SK-MEL-5 (cell line): ENCODE measurements at regions not wholly inside any gene's neighbourhood (a gene's known extent, or its start where the extent isn't known, plus 50 kb on each side); places are given as distances from the start of the nearest gene placed in this dataset.

Source experiments
- DNase-seq: peaks from one replicate; pipeline ENCODE4 v3.0.0-alpha.2; 2016; ENCODE audit warnings: low read depth, low spot score
- in situ Hi-C: cut with HindIII; loops from 2 replicates; pipeline ENCODE4 v1.10.0; 2016; ENCODE audit warnings: low sequenced_read_pairs, high pct_unique_total_duplicates, low pct_unique_long_range_greater_than_20kb

DNA sequence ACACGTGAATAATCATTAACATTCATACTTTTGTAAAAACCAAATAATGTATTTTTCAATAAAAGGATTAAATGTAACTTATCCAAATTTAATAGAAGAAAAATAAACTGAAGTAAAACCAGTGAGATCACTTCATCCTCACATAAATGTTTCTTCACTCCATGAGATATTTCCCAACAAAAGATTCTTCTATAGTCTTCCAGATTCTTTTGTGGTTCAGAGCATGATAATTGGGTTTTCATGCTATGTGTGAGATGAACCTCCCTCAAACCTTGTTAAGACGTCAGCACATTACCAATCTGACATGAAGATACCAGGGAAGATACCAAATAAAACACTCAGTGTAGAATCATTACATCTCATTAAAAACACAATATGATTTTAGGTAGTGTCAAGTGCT is 62.9 kb upstream of the OXGR1 start:
- in situ Hi-C loops: no loop called here
- DNase-seq: no peak

GRCh38 chr13:97058391-97058790 is 64.1 kb upstream of the OXGR1 start:
- no peak for DNase-seq
- in situ Hi-C loops: no loop called here

DNA sequence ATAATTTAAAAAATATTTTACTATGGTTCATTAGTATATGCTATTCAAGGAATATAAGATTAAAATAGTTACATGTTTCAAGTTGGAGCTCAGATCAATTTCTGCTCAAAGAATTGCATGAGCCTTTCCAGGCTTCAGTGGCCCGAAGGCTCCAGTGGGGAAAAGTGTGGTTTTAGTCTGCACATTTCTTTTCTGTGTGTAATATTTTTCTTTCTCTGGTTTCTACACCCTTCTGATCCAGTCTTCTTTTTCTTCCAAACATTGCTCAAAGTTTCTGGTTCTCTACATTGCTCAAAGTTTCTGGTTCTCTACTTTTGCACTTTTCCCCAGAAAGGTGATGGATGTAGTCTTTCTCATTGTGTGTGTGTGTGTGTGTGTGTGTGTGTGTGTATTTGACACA is 64.7 kb upstream of the OXGR1 start:
- in situ Hi-C loops: no loop called here
- no peak for DNase-seq

DNA sequence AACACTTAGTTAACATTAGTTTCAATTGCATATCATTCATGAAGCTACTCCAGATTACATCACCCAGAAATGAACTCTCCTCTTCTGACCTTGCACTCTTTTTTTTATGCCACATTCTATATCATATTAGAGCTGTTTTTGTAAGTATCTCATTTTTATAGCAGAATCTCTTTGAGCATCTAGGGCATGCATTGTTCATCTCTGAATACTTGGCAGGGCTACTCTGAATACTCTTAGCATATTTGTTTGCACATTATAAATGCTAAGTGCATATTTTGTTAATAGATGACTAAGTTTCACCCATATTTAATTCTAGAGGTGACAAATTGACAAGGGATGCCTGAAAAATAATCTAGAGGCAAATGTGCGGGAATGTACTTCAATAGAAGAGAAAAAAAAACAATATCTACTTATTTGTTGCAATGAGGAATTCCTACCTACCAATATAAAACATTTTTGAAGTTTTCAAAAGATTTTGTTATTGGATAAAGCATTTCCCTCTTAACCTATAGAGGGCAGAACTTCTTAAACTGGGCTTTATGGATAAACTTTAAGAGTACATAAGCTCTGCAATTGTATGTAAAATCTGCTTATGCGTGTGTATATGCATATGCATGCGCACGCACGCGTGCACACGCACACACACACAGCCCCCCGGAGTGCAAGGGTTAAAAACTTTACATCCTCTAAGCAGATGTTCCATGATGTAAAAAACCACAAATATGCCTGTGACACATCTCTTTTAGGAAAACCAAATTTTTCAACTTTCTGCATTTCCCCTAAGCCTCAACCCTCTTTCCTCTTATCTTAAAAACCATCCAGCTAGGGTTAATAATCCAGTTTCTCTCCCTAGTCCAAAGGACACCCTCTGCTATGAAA is 73.0 kb upstream of the OXGR1 start:
- no peak for DNase-seq
- in situ Hi-C loops: no loop called here

GRCh38 chr13:97068151-97068550 is 73.9 kb upstream of the OXGR1 start:
- no peak for DNase-seq
- in situ Hi-C loops: no loop called here

GRCh38 chr13:97069050-97069815 is 75.0 kb upstream of the OXGR1 start:
- DNase-seq: no peak
- in situ Hi-C loops: no loop called here

- DNase-seq: no peak
- in situ Hi-C loops: no loop called here
Measured at GRCh38 chr13:97072297-97072696, 78.0 kb upstream of the OXGR1 start.

GRCh38 chr13:97074618-97075017 is 80.3 kb upstream of the OXGR1 start:
- in situ Hi-C loops: no loop called here
- DNase-seq: no peak

DNA sequence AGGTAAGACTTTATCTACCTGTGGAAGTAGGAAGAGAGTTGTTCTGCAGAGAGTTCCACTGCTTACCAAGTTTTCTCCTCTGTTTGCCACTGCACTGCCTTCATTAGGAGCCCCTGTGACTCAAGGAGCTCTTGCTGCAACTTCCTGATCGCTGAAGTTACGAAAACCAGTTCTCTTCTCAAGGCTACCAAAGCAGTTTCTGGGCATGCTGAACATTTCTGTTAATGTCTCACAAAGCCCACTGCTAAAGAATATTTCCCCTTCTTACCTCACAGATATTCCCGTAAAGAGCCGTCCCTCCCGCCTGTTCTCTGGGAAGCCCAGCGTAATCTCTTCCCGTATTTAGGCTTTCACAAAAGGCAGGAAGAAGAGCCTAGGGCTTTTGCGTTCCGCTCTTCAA is 82.6 kb upstream of the OXGR1 start:
- in situ Hi-C loops: no loop called here
- no peak for DNase-seq

DNA sequence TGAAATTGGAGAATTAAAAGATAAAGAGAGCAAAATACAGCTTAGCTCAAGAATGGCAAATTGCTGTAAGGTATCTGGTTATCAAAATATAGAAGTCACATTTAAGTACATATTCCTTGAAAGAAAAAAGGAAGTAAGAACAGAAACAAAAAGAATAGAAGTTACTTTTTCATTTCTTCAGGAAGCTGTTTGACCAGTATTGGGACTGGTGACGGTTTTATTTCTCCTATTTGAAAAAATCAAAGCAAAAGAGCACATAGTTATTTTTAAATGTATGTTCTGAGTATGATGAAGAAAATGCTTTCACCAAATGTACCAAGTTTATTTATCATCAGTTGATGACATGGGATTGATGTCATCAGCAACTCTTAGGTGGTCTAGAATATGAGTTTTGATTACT is 83.1 kb upstream of the OXGR1 start:
- in situ Hi-C loops: no loop called here
- no peak for DNase-seq

DNA sequence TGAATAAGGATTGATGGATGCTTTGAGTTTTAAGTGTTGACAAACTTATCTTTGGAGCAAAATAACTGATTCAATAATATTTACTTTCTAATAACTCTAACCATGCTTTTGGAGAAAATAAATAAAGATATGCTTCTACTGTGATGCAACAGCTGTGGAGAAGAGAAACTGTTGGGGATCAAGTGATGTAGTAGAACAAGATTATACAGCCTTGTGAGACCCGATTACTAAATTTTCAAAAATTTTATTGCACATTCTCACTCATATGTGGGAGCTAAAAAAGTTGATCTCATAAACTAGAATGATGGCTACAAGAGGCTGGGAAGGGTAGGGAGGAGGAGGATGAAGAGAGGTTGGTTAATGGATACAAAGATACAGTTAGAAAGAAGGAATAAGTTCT is 85.5 kb upstream of the OXGR1 start:
- in situ Hi-C loops: no loop called here
- DNase-seq: no peak

GRCh38 chr13:97082461-97083207 is 88.4 kb upstream of the OXGR1 start:
- DNase-seq: no peak
- in situ Hi-C loops: no loop called here

DNA sequence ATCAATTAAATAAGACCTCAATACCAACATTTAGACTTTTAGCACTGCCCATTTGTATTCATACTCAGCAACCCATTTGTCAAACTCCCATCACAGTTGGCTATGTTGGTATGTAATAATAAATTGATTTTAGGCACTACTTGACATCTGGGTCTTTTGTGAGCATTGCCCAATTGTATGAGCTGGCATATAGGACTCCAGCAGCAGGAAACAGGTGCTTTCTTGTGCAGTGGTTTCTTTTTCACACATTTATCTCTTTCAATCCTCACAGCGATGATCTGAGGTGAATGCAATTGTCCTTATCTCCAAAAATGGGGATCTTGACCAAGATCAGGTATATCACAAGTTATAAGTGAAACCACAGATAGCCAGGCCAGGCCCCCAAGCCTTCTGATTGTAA is 96.9 kb upstream of the OXGR1 start:
- in situ Hi-C loops: no loop called here
- no peak for DNase-seq

GRCh38 chr13:97100821-97101220 is 106.5 kb upstream of the OXGR1 start:
- in situ Hi-C loops: no loop called here
- no peak for DNase-seq

GRCh38 chr13:97101912-97102708 is 107.8 kb upstream of the OXGR1 start:
- in situ Hi-C loops: no loop called here
- DNase-seq: no peak

GRCh38 chr13:97106323-97106722 is 112.0 kb upstream of the OXGR1 start:
- no peak for DNase-seq
- in situ Hi-C loops: no loop called here

DNA sequence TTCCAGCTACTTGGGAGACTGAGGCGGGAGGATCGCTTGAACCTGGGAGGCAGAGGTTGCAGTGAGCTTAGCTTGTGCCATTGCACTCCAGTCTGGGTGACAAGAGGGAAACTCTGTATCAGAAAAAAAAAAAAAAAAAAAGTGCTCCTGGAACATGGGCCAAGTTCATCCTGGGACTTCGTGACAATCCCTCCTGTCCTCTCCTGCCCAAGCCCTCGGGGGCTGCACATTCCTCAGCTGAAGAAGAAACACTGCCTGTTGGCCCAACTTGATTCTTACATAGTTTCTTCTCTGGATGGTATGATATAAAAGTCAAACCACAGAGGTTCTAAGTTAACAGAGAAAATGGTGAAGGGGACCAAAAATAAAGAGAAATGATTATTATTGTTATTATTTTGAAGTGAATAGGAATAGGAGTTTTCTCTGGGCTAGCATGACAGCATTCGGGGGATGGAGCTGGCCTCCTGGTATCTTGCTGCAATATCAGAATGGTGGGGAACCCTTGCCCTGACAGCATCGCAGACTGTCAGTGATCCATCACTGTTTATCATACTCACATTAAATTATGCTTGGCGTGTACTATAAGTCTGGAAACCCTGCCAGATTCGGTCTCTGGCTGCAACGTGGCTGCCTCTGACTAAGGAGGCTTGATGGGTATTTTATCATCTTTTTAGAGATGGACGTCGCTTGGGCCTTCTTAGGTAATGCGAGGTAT is 113.7 kb upstream of the OXGR1 start:
- DNase-seq: no peak
- in situ Hi-C loops: no loop called here
